GM12874 (cell line): ENCODE measurements at regions not wholly inside any gene's neighbourhood (a gene's known extent, or its start where the extent isn't known, plus 50 kb on each side); places are given as distances from the start of the nearest gene placed in this dataset.
A peak's percentile ranks its signal among the peaks of the same experiment; 100 is the strongest.

Experiments
- CTCF ChIP-seq: IDR thresholded peaks from 2 replicates; pipeline ENCODE4 v1.5.1; 2011; ENCODE audit warnings: low read depth, mild to moderate bottlenecking, control low read depth, low read length, moderate library complexity; ENCODE audit not compliant: insufficient read depth

DNA sequence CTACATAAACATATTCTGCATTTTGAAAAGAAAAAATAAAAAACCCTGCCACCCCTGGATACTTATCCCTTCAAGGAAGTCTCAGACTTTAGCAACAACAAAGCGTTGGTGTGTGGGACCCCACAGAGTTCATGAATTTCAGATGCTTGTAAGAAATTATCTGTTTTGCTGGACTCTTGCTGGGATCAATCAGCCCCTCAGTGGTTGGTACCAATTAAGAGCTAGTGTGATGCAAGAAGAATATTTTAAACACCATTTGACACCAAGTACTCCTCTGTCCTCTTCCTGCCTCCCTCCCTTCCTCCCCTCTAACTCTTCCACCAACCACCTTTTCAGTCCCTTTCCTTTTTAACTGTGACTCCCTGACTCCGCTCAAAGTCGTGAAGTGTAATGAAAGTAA, 51.5 kb downstream of the SST start:
- no peak for TF ChIP-seq CTCF

DNA sequence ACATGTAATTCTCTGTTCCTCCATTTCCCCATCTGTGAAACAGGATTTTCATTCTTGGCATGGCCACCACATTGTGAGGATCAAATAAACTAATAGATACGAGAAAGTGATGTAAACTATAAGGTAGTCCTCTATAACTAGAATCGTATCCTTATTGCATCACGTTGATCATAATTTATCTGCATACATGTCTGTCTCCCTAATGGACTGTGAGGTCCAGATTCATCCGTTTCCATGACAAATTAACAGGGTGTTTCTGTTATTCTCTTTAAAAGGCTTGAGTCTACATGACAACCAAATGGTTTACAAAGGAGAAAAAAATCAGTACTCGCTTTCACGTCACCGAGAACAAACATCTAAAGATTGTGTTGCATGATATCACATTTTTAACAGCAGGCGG, 53.0 kb downstream of the SST start:
- TF ChIP-seq CTCF: no peak

DNA sequence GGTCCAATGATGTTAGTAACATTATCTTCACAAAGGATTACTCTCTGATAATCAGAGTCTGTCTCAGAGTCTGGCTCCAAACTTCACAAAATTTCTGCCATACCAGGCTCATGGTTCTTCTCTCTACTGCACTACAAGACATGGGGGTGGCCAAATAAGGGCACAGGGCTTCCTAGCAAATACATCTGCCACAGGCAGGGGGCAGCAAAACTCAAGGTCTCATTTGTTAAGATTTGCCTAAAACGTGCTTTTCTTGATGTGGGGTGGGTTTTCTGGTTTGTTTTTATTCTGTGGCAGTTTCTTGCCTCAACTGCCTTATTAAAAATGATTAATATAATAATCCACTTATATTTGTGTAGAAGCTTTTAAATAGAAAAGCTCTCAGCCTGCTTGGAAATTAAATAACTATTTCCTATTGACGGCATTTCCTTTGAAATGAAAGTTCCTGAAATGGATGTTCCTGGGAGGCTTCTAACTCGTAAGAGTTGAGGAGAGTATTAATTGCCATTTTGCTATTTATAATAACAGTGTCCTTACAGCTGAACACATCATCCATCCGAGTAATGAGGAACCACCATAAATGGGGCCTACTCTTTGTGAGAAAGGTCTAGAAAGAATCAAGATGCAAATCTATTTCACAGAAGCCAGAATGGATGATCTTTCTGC, 53.8 kb downstream of the SST start:
- peak; percentile 71 for TF ChIP-seq CTCF

DNA sequence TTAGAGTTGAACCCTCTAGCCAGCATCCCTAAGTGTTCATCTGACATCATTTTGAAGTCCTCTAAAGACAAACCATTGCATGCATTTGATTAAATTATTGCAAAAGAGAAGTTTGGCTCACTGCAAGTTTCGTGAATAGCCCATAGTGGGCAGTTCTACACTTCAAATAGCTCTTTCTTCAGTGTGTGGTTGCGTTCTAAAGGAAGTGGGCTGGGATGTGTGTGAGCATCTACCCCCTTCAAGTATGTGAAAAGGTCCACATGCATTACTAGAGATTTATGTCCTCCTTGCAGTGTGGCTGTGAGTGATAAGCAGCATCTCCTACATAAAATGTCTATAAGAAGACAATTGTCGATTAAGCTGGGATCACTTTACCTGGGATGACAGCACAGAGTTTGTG, 54.6 kb downstream of the SST start:
- no peak for TF ChIP-seq CTCF

- no peak for TF ChIP-seq CTCF
These were observed 57.5 kb downstream of the SST start for GRCh38 chr3:187612656-187613055.

GRCh38 chr3:187610981-187611511, 59.1 kb downstream of the SST start:
- no peak for TF ChIP-seq CTCF

DNA sequence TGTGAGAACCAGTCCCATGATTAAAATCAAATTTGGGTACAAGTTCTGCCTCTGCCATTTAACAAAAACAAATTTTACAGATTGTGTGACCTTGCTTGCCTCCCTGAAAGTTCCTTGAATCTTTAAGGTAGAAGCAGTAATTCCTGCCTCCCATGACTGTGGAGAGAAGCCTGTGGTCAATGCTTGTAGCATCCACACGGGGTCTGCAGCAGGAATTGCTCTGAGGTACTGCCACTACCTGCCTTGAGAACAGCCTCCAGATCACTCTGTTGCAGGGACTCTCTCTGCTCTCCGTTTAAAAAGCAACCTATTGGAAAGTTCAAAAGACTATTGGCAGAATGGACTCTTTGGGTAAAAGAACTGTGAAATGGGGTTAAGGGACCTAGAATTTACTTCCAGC, 75.9 kb downstream of the SST start:
- TF ChIP-seq CTCF: no peak
